ENCODE measurements at regions not wholly inside any gene's neighbourhood (a gene's known extent, or its start where the extent isn't known, plus 50 kb on each side); places are given as distances from the start of the nearest gene placed in this dataset.

DNA sequence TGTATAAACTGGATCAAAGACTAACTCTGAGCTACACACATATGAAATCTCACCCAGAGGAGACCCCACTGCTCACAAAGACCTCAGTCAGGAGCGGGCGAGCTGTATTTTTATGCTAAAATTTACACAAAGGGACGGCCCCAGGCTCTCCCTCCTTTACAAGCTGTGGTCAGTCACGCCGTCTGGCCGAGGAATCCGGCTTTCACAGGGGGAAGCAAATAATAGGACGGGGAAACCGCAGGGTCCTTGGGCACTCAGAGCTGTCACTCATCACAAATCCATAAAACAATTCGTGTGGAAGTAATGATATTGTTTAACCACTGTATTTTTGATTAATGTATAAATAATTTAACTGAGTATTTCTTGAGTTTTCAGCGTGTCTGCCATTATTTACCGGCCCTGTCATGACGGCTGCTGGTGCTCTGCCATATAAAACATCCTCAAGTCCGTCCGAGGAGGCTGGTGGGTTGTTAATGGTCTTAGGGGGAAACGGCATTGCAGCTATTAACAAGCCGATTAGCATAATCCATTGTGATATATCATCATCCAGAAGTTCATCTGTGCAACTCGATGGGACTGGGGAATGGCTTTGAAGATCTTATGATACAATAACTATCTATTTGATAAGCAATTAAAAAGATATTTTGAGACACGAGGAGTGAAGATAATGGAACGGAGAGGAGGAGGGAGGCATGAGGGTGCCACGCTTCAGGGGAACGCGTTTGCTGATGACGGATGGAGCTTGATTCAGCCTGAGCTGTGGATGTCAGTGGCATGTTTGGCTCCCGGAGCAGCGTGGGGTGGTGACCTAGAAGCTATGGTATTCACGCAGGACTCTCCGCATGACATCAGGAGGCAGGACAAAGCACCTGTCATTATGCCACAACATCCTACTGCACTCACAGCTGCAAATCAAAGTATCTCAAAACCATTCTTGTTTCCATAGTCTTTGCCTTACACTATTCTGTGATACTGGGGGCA is 150.9 kb downstream of the SHOX start:
- Histone ChIP-seq H3K27ac (ENCODE audit: low read depth, low read length) (no peak overlapping the region), H3K4me1 (ENCODE audit: control insufficient read depth, low read length) (no peaks in the 10 kb centered on the region), H3K4me3 (ENCODE audit: low read length) (no peak overlapping the region), H3K4me2 (ENCODE audit: low read length) (no peak overlapping the region), H4K20me1 (ENCODE audit: control insufficient read depth, insufficient read depth, low read depth, low read length) (no peaks in the 10 kb centered on the region), H3K9me3 (ENCODE audit: control insufficient read depth, insufficient read depth, low read length) (no peaks in the 10 kb centered on the region), H3K79me2 (ENCODE audit: control insufficient read depth, low read length) (no peaks in the 10 kb centered on the region), H3K36me3 (ENCODE audit: control insufficient read depth, low read length) (no peaks in the 10 kb centered on the region), H3K9me2 (replicated peaks; ENCODE audit: control insufficient read depth, low read length) (no peaks in the 10 kb centered on the region), H3K27me3 (ENCODE audit: control insufficient read depth, low read length) (no peaks in the 10 kb centered on the region), H3F3A (ENCODE audit: control insufficient read depth, insufficient read depth) (no peaks in the 10 kb centered on the region)
- no peak for TF ChIP-seq EZH2phosphoT487 (IDR thresholded peaks at IDR 0.05; ENCODE audit: borderline replicate concordance, low read length)
- TF ChIP-seq, protein P1, sequence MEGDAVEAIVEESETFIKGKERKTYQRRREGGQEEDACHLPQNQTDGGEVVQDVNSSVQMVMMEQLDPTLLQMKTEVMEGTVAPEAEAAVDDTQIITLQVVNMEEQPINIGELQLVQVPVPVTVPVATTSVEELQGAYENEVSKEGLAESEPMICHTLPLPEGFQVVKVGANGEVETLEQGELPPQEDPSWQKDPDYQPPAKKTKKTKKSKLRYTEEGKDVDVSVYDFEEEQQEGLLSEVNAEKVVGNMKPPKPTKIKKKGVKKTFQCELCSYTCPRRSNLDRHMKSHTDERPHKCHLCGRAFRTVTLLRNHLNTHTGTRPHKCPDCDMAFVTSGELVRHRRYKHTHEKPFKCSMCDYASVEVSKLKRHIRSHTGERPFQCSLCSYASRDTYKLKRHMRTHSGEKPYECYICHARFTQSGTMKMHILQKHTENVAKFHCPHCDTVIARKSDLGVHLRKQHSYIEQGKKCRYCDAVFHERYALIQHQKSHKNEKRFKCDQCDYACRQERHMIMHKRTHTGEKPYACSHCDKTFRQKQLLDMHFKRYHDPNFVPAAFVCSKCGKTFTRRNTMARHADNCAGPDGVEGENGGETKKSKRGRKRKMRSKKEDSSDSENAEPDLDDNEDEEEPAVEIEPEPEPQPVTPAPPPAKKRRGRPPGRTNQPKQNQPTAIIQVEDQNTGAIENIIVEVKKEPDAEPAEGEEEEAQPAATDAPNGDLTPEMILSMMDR (IDR thresholded peaks at IDR 0.05; ENCODE audit: low read depth, low read length, poor library complexity, severe bottlenecking), result no peak

DNA sequence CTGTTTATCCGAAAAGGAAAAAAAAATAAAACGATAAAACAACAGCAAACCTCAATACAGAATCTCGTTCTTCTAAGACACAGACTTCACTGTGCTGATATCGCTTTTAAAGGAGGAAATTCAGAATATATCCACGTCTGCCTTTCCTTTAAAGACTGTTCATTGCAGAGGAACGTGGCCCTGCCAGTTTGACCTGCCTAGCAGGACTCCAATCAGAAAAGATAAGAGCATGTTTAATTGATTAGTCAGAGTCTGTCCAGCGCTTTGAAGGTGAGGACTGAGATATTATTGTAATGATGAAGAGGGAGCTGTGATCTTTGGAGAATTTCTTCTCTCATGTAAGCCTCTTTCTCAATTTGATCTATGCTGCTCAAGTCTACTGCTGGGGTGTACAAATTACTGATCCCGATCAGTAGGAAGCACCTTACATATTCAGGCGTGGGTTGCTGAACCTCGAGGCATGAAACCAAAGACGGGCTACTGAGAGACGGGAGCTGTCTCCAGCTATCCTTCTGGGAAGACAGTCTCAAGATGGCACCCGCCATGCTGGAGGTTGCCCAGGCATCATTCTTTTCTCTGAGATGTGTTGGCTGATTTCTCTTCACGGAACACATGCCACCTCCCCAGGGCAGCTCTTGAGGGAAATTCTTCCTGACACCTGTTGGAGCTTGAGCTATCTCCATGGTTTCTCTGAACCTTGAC is 146.1 kb downstream of the SHOX start:
- Histone ChIP-seq H3K27me3 (ENCODE audit: control insufficient read depth, low read length) (no peaks in the 10 kb centered on the region), H3K36me3 (ENCODE audit: control insufficient read depth, low read length) (no peaks in the 10 kb centered on the region), H3K4me2 (ENCODE audit: low read length) (no peak overlapping the region), H3K27ac (ENCODE audit: low read depth, low read length) (no peak overlapping the region), H3K4me3 (ENCODE audit: low read length) (no peak overlapping the region), H3F3A (ENCODE audit: control insufficient read depth, insufficient read depth) (no peaks in the 10 kb centered on the region), H3K9me3 (ENCODE audit: control insufficient read depth, insufficient read depth, low read length) (no peaks in the 10 kb centered on the region), H4K20me1 (ENCODE audit: control insufficient read depth, insufficient read depth, low read depth, low read length) (no peaks in the 10 kb centered on the region), H3K79me2 (ENCODE audit: control insufficient read depth, low read length) (no peaks in the 10 kb centered on the region), H3K4me1 (ENCODE audit: control insufficient read depth, low read length) (peaks cover 20% of the 10 kb centered on the region), H3K9me2 (replicated peaks; ENCODE audit: control insufficient read depth, low read length) (no peaks in the 10 kb centered on the region)
- TF ChIP-seq, protein P1 (IDR thresholded peaks at IDR 0.05; ENCODE audit: low read depth, low read length, poor library complexity, severe bottlenecking), result no peak
- no peak for TF ChIP-seq EZH2phosphoT487 (IDR thresholded peaks at IDR 0.05; ENCODE audit: borderline replicate concordance, low read length)

DNA sequence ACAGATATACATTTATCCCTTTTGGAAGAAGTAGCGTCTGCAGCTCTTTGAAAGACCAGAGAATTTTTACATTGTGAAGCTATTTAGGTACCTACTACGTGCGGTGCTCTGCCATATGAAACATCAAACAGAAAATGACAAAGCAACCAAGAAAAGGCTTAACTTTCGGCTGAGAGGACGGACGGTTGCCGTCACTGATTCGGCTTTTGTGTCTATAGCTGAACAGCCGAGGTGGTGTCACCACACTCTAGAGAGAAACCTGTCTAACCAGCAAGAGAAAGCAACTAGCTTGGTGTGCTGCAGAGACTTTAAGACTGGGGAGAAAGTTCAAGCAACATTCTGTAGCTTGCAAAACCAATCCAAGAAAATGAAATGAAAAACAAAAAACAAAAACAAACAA is 145.5 kb downstream of the SHOX start:
- H3K4me1 ChIP-seq (ENCODE audit: control insufficient read depth, low read length), result peaks cover 26% of the 10 kb centered on the region
- H4K20me1 ChIP-seq (ENCODE audit: control insufficient read depth, insufficient read depth, low read depth, low read length), result no peaks in the 10 kb centered on the region
- H3K9me3 ChIP-seq (ENCODE audit: control insufficient read depth, insufficient read depth, low read length), result no peaks in the 10 kb centered on the region
- no peaks in the 10 kb centered on the region for H3K27me3 ChIP-seq (ENCODE audit: control insufficient read depth, low read length)
- no peak overlapping the region for H3K4me3 ChIP-seq (ENCODE audit: low read length)
- no peaks in the 10 kb centered on the region for H3K9me2 ChIP-seq (replicated peaks; ENCODE audit: control insufficient read depth, low read length)
- H3K4me2 ChIP-seq (ENCODE audit: low read length), result no peak overlapping the region
- no peaks in the 10 kb centered on the region for H3K36me3 ChIP-seq (ENCODE audit: control insufficient read depth, low read length)
- no peak overlapping the region for H3K27ac ChIP-seq (ENCODE audit: low read depth, low read length)
- no peaks in the 10 kb centered on the region for H3F3A ChIP-seq (ENCODE audit: control insufficient read depth, insufficient read depth)
- no peaks in the 10 kb centered on the region for H3K79me2 ChIP-seq (ENCODE audit: control insufficient read depth, low read length)
- TF ChIP-seq, protein P1 (IDR thresholded peaks at IDR 0.05; ENCODE audit: low read depth, low read length, poor library complexity, severe bottlenecking), result no peak
- TF ChIP-seq EZH2phosphoT487 (IDR thresholded peaks at IDR 0.05; ENCODE audit: borderline replicate concordance, low read length), result no peak

Measured in DOHH2 (cell line).